Left kidney (tissue), 1 donor: ENCODE measurements at regions not wholly inside any gene's neighbourhood (a gene's known extent, or its start where the extent isn't known, plus 50 kb on each side); places are given as distances from the start of the nearest gene placed in this dataset.

Experiments used
- DNase-seq: peaks from one replicate; pipeline ENCODE4 v3.0.0-alpha.2; 2013

DNA sequence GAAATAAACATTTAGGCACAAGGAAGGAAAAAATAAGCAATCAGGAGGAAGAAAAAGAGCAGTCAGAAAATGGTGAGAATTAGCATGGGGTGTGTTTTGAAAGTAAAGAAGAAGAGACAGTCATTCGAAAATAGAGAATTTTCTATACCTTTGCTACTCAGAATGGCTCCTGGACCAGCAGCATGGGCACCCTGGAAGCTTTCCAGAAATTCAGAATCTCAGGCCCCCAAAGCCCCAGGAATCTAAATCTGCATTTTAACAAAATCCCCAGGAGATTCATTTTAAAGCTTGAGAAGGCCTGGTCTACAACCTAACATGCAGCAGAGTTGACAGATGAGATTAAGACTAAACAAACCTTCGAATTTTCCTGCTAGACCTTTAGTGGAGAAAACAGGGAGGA is 131.2 kb upstream of the HDAC9 start:
- DNase-seq: no peak

DNA sequence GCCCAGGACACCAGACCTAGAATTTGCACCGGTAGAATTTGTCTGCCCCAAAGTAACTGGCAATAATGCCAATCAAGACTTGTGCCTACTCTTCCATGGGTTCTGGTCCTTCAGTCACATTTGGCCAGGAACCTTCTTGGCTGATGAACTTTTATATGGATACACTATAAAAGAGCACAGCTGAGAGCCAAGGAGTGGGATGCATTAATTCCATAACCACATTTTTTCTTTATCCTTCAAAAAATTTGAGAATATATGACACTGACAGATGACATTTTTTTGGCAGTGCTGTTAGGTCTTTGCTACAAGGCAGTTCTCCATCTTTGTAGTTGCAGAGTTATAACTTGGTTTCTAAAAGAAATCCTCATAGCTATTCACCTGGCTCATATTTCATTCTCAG is 129.2 kb upstream of the HDAC9 start:
- DNase-seq: no peak

DNA sequence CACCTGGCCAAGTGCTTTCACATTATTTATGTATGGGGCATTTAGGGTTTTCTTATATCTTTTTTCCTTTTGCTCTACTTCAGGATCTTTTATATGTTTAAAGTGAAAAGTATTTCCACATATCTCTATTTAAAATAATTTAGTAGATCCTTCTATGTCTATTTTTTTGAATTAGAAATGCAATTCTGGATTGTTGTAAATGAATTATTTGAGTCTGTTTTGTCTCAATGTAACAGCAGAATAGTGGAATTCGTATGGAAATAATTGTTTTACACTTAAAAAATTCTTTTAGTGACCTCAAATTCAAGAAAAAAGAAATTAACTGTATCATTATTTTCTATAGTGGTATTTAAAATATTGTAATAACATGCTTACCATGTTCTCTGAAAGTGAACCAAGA is 126.5 kb upstream of the HDAC9 start:
- no peak for DNase-seq

DNA sequence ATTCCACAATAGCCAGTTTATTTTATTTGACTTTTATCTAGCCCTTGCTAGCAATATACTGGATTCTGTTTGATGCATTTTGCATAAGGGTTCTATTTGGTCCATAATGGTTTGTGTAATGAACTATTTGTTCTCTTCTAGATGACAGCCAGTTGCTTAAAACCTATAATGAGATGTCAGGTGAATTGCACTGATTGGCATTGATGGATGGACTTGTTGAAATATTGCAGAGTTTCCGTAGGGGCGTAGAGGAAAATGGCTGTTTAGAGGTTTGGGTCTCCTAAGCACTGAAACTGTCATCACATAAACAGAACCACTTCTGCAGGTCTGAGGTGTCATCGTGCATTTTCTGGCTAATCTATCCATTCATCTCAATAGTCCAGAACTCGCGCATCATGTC is 124.9 kb upstream of the HDAC9 start:
- no peak for DNase-seq

DNA sequence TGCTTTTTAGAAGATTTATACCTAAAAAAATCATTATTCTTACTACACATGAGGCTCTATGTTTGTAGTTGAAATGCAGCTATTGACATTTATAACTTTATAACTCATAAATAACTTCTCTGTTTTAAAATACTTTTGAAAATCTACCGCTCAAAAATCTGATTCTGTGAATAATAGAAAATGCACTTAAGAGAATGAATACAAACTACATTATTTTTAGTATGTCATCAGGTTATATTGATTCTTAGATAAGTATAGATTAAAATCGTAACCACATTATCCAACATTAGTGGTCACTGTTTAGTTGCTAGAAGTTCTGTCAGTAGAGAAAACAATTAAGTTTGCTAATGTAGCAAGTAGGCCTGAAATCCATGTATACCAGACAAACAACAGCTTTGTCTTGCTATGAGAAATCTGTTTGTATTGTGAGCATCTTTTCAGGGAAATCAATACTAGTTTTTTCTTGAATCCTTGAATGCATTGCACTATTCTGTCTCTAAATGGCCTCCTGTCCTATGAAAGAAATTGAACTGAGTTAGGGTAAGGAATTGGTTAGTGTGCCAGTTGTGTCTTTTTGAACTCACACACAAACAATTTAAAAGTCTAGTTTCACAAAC is 116.5 kb upstream of the HDAC9 start:
- DNase-seq: no peak

DNA sequence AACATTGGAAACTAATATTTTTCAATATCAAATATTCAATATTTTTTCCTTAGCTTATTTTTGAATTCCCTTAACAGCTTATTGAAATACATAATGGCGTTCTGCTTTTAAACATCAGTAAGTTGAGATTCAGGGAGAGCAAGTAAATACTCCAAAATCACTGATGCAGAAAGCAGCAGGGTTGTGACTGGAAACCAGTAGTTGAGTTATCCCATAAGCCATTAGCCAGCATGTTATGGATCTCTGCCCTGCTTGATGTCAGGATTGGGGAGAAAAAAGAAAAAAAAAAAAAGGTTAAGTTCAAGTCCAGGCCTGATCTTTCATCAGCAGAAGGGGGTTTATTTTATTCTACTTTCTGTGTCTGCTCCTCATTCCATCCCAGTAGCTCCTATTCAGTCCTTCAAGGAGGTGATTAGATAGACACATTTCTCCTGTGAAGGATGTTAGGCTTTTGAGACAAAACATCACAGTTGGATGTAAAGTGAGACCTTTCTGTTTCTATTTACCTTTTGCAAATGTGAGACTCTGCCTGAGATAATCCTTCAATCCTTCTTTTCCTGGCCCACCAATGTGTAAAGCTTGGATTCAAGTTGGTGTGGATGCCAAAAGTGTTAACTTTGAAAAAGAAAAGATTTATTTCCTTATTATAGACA is 110.9 kb upstream of the HDAC9 start:
- DNase-seq: no peak

DNA sequence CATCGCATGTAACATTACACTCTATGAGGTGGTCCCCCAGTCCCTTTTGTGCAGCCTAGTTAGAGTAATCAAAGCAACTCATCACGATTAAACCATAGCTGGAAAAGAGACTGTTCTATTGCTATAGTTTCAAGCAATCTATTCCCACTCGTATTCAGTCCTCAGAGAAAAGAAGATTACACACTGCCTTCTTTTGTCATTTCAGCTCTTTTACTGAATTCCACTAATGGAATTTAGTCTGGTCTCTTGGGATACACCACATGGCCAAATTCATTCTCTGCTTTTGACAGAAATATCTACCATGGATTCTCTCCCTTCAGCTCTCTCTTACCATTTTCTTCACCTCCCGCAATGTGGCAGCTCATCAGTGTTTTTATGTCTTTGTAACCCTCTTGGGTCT is 108.9 kb upstream of the HDAC9 start:
- DNase-seq: no peak

DNA sequence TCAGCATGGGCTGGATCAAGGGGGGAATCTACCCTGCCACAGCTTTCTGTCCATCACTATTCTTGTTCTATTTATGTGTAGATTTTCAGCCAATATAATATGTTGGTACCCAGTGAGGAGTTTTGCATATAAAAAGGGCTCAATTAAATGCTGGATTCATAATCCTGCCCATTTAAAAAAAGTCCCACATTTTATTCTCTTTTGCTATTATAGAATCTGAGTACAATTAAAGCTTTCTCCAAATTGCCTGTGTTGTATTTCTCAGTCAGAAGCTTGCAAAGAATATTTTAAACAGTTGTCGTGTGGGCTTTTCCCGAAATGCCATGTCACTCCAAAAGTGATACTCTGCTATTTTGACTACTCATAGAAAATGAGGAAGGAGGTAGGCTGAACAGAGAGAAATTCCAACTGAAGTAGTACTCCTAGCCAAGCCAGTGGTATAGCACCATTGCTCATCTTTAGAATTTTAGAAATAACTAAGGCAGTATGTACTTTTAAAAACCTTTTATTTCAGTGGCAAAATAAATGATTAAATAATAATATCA is 108.3 kb upstream of the HDAC9 start:
- no peak for DNase-seq

DNA sequence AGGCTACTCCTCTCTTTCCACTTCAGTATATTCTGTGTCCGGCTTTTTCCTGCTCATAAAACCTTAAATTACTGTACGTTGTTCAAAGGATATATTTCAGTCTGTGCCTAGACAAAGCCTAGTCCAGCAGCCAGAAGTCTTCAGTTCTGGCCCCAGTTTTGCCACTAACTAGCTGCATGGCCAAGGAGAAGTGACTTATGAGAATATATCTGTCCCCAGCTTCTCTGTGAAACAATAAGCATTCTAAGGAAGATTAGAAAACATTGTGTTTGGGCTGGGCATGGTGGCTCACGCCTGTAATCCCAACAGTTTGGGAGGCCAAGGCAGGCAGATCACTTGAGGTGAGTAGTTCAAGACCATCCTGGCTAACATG is 105.0 kb upstream of the HDAC9 start:
- DNase-seq: no peak

DNA sequence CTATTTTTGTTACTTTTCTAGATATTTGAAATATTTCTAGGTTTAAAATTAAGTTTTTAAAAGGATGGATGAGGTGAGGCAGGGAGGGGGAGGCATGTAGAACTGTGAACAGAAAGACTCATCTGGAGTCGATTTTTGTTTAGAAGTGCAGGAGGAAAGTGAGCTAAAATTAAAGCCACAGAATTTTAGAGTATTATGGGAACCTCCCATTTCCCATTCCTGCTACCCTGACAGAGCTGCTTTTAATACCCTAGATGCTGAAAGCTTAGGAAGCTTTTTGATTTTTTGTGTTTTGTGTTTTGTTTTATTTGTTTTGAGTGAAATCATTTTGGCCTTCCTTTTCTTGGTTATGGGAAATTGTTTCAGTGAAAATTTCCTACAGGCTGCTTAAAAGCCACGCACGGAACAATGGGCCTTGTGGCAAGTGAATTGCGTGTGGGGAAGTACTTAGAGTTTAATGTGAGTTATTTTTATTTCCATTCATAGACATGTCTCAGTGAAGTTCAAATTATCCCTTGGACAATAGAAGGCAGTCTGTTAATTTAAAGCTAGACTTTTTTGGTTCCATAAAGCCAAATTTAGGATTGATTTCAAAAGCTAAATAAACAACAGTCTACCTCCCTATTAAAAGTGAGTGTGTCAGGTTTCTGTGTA is 102.0 kb upstream of the HDAC9 start:
- DNase-seq: no peak

DNA sequence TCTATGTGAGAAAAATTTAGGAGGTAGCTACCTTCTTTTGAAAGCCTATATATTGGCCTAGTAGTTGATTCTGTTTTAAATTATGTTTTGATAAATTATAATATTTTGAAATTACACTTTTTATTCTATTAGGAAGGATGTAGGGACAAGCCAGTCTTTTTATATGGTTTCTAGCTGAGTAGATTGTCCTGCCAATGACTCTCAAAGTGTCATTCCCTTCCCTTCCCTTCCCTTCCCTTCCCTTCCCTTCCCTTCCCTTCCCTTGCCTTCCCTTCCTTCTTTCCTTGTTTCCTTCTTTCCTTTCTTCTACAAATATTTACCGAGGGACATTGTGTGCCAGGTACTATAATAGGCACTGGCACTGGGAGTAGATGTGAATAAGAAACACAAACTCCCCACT is 99.7 kb upstream of the HDAC9 start:
- no peak for DNase-seq

DNA sequence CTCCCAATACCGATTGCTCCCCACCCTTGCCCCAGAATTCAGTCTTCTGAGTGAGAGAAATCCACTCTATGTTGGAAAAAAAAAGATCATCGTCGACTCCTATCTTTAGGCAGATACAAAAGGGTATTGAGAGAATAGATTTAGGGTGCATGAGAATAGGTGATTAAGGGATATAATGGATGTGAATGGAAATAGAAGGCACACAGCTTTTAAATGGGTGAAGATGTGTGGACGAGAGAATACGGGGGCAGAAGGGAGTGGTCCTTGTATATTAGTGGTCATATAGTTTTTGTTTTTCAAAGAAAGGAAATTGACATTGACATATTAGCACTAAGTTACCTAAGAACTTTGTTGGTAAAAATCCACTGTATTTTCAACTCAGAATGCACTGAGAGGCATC is 98.6 kb upstream of the HDAC9 start:
- DNase-seq: no peak

DNA sequence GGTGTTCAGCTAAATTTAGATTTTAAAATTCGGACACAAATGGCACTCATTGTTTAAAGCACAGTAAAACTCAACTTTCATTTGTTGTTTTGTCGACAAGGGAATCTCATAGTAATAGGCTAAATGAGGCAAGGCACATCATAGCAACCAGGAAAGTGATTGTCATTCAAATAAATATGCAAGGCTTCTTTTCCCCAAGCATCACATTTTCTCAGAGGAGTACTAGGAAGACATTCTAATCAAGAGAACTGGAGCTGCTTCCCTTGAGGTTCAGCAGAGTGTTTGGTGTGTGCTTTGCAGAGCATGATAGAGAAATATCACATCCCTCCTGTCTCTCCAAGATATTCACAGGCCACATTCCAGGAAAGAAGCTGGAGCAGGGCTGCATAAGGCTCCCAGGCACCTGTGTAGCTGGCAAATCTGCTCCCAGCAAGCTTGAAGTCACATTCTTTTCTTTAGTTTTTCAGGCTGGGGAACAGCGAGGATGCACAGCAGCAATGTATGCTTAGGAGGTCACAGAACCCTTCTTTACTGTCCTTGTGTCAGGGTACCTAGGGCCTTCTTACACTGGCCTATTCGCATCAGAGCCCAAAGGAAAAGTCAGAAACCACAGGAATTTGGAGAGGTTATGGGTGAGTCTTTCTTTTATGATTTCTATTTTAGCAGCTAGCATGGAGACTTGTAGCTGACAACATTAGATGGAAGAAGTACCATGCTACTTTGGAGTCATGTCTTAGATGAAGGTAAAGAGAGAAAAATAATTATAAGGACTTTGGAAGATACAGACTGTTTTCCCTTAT is 95.9 kb upstream of the HDAC9 start:
- DNase-seq: no peak

DNA sequence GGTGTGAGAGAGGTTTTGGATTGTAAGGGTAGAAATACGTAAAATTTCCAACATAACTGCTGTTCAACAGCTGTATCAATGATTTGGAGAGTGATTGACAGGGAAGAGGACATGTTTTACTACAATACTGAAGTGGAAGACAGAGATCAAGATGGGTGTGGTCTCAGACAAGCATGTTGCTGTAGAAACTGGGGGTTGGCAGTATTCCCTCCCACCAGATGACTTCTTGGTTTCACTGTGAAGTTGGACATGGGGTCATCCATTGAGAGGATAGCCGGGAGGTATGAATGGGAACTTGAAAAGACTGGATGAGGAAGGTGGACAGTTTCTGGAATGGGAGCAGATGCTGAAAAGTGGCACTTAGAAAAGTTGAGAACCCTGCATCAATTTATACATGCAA is 95.3 kb upstream of the HDAC9 start:
- DNase-seq: no peak

DNA sequence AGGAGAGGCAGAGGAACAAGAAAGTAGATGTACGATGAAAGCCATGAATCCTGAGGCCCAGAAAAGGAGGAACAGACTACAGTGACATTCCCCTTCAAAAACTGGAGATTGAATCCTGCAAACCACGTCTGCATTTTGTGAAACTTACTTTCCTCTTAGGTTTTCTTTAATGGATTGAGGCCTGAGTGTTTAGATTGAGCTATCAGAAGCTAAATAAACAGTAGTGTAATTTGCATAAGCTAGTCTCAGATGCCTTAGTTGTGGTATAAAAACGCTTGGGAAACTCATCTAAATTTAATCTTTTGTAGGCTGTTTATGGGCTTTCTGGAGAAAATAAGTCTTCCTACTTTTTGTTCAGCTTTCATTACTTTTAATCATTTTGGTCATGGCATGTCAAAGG is 94.8 kb upstream of the HDAC9 start:
- DNase-seq: no peak

DNA sequence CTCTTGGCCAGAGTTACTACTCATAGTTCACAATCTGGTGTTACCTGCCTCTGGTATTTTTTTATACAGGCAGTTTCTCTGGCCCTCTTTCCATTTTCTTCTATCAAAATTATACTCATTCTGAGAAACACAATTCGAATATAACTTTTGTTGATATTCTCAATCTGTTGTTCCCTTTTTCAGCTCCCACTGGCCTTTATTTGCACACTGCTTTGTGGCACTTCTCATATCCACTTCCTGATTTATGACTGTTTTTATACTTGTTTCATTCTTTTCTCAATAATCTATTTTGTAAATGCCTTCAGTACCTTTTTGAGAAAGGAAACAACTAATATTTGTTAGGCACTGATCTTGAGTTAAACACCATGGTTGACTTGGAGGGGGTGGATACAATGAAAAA is 93.8 kb upstream of the HDAC9 start:
- DNase-seq: no peak

DNA sequence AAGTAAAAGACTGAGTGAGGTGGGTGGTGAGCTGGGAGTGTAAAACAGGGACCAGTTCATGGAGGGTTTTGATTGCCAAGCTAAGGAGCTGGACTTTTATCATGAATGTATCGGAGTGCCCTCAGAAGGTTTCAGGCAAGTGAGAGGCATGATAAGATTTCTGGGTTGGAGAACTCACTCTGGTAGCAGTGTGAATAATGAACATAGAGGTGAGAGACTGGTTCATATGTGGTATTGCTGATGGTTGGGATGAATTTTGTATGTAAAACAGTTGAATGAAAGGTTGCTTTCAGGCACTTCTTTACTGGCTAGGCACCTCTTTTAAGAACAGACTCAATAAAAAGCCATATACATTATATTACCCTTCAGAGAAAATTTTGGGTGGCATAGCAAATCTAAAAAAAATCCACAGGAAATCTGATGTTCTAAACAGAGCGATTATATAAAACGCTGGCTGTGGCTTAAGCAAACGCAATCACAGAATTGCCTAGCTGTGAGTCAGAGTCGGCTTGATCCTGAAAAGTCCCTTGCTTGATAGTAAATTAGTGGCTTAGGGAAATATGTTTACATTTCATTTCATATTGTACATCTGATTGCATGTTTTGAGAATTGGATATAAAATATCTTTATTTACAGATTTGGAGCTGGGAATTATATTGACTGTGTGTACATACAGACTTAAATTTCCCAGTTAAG is 92.9 kb upstream of the HDAC9 start:
- no peak for DNase-seq

DNA sequence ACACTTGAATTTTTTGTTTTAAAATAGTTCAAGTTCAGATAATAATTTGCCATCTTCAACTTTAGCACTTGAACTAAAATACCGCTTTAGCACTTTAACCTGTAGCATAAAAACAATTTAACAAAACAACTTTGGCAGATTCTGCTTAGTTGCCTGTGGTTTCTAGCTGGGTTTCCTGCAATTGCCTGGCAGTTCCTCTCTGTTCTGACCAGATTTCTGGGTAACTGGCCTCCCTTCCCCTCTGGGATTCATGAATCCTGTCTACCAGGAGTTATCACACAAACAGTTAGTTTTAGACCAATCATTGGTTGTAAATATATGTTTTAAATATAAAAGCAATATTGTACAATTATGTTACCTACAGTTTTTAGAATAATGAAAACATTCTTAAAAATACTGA is 89.8 kb upstream of the HDAC9 start:
- no peak for DNase-seq

DNA sequence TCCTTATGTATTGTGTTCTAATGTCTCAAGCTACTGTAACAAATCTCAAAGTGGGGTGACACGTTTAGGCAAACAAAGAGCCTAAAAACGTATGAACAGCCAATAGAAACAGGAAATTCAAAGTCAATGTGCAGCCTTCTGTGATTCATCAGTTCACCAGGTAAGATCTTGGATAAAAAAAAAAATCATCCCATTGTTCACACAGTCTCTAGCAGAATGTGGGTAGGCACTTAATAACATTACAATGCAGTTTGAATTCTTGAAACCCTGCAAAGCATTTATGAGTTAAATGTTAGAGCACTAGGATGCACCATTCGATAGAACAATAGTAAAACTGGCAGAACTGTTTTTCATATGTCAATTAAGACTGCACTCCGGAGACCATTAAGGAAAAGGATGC is 88.2 kb upstream of the HDAC9 start:
- DNase-seq: no peak

DNA sequence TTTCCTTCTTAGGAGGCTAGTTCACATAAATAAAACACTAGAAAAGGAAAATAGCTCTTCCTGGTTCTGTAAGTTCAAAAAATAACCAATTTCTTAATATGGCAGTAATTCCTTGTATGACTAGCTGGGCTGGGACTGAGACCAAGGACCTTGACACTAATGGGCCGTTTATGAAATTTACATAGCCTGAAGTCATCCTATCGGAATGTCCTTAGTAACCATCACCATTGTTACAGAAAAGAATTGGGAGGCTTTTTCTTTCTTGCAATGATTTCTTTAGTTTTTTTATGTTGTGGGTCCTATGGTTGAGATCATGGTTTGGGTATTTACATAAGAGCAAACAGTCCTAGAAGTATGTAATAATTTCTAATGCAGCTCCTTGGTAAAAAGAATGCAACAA is 87.1 kb upstream of the HDAC9 start:
- DNase-seq: no peak

DNA sequence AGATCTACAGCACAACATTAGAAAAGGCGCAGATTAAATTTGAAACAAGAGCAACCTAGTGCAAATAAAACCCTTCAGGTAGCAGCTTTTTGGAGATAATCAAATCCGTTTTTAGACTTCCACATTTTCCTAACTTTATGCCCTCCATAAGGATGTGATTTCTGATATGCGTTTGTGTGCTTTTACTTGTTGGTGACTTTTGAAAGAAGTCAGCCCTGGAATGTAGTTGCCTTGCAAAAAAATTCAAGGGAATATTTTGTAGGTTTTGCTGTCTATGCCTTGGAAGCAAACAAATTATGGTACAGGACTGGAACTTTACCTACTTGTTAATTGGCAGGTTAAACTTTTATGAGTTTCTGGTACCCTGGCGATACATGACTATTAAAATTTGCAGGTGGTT is 86.7 kb upstream of the HDAC9 start:
- DNase-seq: no peak

DNA sequence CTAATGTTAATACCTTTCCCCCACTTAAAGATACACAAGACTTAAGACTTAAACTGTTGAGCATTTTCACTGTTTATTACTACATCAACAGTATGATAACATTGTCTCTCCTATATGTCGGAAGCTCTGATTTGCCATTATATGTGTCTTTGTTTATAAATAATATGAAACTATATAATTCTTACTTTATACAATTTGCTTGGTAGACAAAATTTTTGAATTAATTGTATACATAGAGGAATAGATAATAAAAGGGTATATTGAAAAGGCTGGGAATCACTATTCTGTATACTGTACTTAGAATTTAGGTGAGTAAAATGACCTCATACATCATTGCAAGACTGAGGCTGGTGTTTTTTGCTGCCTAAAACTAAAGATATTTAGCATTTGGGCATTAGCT is 82.1 kb upstream of the HDAC9 start:
- DNase-seq: no peak
